GM12872 (cell line): ENCODE measurements at regions not wholly inside any gene's neighbourhood (a gene's known extent, or its start where the extent isn't known, plus 50 kb on each side); places are given as distances from the start of the nearest gene placed in this dataset.

ENCODE experiments used
- TF ChIP-seq, protein P1 (sequence below): IDR thresholded peaks from 3 replicates; pipeline ENCODE4 v1.5.1; 2011; ENCODE audit warnings: low read depth, mild to moderate bottlenecking, low read length, moderate library complexity; ENCODE audit not compliant: insufficient read depth

DNA sequence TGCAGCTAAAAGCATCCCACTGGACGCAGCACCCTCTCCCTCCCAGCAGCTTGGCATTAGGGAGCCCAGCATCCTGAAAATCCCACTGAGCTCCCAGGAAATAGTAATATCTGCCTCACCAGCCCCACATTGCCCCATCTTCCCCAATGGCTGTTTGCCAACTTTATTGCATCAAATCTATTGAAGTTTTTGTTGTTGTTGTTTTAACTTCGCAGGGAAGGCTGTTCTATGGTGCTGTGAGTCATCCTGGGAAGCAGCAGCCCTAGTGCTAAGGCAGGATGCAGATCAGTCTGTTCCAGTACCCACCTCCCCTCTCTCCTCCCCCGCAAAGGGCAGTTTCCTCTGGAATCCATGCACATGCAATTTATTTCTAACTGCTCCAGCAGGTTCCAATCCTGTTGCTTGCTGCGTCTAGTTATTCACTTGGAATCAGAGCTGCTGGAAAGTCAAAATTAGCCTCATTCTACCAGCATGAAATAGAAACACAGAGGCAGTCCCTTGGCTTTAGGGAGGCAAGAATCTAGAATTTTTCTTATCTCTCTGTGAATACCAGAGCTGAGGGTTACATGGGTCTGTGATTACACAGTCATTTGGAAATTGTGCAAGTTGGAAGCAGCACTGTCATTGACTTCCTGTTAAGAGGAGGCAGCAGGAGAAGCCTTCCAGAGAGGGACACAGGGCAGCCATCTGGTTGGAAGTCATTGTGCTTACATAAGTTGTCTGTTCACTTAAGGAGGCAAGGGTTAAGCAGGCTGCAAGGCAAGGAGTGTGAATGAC lies 115.9 kb upstream of the CACUL1 start:
- TF ChIP-seq, protein P1, sequence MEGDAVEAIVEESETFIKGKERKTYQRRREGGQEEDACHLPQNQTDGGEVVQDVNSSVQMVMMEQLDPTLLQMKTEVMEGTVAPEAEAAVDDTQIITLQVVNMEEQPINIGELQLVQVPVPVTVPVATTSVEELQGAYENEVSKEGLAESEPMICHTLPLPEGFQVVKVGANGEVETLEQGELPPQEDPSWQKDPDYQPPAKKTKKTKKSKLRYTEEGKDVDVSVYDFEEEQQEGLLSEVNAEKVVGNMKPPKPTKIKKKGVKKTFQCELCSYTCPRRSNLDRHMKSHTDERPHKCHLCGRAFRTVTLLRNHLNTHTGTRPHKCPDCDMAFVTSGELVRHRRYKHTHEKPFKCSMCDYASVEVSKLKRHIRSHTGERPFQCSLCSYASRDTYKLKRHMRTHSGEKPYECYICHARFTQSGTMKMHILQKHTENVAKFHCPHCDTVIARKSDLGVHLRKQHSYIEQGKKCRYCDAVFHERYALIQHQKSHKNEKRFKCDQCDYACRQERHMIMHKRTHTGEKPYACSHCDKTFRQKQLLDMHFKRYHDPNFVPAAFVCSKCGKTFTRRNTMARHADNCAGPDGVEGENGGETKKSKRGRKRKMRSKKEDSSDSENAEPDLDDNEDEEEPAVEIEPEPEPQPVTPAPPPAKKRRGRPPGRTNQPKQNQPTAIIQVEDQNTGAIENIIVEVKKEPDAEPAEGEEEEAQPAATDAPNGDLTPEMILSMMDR = no peak

DNA sequence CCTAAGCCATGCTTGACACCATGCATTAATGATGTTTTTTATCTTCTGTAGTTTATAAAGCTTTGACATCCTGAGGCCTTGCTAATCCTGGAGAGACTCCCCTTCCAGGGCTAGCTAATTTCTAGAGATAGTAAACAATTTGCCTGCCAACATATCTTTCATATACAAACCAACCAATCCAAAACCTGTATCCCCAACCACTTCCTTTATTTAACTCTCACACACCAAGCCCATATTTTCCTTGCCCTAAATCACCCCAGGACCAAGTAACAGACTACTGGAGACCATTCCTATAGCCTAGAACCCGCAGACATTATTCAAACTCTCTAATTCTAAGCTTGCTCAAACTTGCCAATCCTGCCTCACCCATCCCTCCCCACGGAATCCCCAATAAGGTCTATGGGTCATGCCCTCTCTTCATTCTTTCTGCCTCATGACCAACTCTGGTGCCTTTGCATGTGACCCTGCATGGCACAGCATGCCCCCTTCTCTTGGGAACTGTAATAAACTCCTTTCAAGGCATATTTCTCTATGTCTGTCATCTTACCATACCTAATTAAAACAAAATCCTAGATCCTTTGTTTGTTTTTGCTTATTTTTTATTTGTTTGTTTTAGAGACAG lies 116.6 kb upstream of the CACUL1 start:
- TF ChIP-seq, protein P1 = no peak

DNA sequence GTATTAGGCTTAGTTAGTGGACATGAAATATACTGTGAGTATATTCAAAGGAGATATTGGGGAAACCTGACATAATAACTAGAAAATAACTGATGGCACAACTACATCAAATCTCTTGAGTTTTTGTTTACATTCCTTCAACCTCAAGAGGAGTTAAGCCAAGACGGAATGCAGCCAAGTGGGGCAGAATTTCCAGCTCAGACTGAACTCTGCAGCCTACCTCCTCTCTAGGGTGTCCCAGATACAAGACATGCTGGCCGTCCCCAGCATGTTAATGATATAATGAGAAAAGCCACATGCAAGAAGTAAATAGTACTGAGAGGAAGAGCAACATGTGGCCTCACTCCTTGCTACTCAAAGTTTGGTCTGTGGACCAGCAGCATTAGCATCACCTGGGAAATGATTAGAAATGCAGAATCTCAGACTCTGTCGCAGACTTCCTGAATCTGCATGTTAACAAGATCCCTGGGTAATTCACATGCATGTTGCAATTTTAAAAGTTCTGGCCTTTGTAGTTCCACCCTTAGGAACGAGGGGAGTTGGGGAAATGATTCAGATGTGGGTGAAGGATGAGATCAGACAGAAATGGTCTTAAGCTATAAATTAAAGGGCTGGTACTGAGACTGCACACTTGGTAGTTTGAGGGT lies 118.4 kb upstream of the CACUL1 start:
- TF ChIP-seq, protein P1 = no peak

DNA sequence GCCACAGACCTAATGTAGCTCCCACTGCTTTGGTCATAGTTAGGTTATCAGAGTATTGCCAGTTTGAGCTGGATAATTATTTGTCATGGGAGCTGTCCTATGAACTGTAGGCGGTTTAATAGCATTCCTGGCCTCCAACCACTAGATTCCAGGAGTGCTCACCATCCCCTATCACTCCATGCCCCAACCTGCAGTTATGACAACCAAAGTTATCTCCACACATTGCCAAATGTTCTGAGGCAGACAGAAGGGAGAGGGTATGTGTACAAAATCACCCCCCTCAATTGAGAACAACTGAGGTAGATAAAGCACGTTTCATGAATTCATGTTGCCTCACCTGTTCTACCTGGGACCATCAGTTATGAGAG lies 119.0 kb upstream of the CACUL1 start:
- TF ChIP-seq, protein P1 = no peak

DNA sequence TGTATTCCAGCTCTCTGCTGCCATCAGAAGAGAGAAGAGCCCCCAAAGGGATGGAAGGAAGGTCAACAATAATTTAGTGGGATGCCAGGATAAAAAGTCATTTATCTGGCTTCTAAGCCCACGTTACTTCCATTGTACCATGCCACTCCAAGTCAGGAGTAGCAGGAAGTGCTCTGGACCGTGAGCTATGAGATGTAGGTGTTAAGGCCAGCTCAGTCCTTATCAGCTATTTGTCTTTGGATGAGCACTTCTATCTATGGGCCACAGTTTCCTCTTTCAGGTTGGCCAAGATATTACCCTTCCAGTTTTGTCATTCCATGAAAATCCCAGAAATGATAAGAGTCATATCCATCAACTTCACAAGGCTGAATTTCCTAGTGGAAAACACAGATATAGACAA lies 119.4 kb upstream of the CACUL1 start:
- TF ChIP-seq, protein P1 = no peak

DNA sequence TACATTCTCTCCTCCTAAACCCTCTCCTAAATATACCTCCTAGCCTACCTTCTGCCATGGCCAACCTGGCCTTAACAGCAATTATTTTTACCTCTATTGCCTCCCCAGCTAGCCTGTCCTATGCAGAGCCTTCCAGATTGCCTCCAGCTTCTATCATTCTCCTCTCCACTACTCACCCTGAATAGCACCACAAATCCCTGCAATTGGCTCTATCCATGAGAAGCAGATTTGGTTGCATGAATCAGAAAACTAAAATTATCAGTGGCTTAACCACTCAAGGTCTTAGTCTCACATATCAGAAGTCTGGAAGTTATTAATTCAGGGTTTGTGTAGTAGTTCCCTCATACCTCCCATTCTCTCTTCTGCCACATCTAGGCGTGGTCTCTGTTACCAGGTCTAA lies 120.3 kb upstream of the CACUL1 start:
- TF ChIP-seq, protein P1 = no peak

DNA sequence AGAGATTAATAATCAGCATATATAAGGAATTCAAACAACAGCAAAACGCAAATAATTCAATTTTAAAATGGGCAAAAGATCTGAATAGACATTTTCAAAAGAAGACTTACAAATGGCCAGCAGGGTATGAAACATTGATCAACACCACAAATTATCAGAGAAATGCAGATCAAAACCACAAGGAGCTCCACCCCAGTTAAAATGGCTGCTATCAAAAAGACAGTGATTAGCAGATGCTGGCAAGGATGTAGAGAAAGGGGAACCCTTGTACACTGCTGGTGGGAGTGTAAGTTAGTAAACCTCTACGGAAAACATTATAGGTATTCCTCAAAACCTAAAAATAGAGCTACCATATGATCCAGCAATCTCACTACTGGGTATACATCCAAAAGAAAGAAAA lies 128.0 kb upstream of the CACUL1 start:
- TF ChIP-seq, protein P1 = no peak
